WTC11 (cell line): ENCODE measurements at regions not wholly inside any gene's neighbourhood (a gene's known extent, or its start where the extent isn't known, plus 50 kb on each side); places are given as distances from the start of the nearest gene placed in this dataset.

Experiments
- ATF2 ChIP-seq: sonication (generic); formaldehyde crosslinking; IDR thresholded peaks from 2 replicates; pipeline ENCODE4 v1.8.1; 2022; ENCODE audit warnings: low read depth, missing genetic modification reagents, borderline replicate concordance
- CTCF ChIP-seq: fragments of 200-600 bp; IDR thresholded peaks from 2 replicates; pipeline ENCODE4 v1.8.0; 2022; ENCODE audit warnings: antibody characterized with exemption
- E2F4 ChIP-seq: sonication (generic); formaldehyde crosslinking; IDR thresholded peaks from 2 replicates; pipeline ENCODE4 v1.8.1; 2022; ENCODE audit warnings: low read depth, mild to moderate bottlenecking, moderate library complexity, missing genetic modification reagents, borderline replicate concordance
- ETV6 ChIP-seq: sonication (generic); formaldehyde crosslinking; IDR thresholded peaks from 2 replicates; pipeline ENCODE4 v1.8.1; 2022; ENCODE audit warnings: mild to moderate bottlenecking, missing genetic modification reagents
- KAT7 ChIP-seq: sonication (generic); formaldehyde crosslinking; IDR thresholded peaks from 2 replicates; pipeline ENCODE4 v1.8.1; 2023; ENCODE audit warnings: missing genetic modification reagents, mild to moderate bottlenecking, borderline replicate concordance
- NR3C1 ChIP-seq: sonication (generic); formaldehyde crosslinking; conservative IDR thresholded peaks from 2 replicates; pipeline ENCODE4 v1.8.1; 2023; ENCODE audit warnings: low read depth, mild to moderate bottlenecking, missing genetic modification reagents
- SMAD4 ChIP-seq: sonication (generic); formaldehyde crosslinking; IDR thresholded peaks from 2 replicates; pipeline ENCODE4 v1.8.0; 2022; ENCODE audit warnings: mild to moderate bottlenecking, missing genetic modification reagents
- ZNF138 ChIP-seq: sonication (generic); formaldehyde crosslinking; conservative IDR thresholded peaks from 2 replicates; pipeline ENCODE4 v1.8.1; 2022; ENCODE audit warnings: mild to moderate bottlenecking, moderate library complexity, missing genetic modification reagents
- ZNF512 ChIP-seq: sonication (generic); formaldehyde crosslinking; IDR thresholded peaks from 2 replicates; pipeline ENCODE4 v1.8.1; 2022; ENCODE audit warnings: missing genetic modification reagents, borderline replicate concordance
- TF ChIP-seq, protein P1 (sequence below): sonication (generic); formaldehyde crosslinking; IDR thresholded peaks from 2 replicates; pipeline ENCODE4 v1.8.0; 2022; ENCODE audit warnings: mild to moderate bottlenecking, missing genetic modification reagents
- TF ChIP-seq, protein P2 (sequence below): sonication (generic); formaldehyde crosslinking; conservative IDR thresholded peaks from 2 replicates; pipeline ENCODE4 v1.8.1; 2022; ENCODE audit warnings: mild to moderate bottlenecking, missing genetic modification reagents

DNA sequence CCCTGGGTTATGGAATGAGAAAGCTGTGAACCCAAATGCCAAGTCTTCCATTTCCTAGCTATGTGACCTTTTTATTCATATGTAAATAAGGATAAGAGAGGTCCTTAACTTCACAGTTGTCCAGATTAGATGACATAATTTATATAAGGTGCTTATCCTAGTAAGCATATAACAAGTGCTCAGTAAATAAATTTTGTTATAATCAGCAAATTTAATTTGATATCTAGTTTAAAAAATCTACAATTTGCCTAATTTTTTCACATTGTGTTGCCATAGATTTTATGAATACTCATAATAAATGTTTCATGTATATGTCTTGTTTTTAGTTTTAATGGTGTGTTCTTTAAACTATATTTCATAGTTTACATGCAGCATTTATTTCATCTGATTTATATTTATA lies 130.4 kb upstream of the SPRY1 start:
- no peak for TF ChIP-seq CTCF
- no peak for TF ChIP-seq ATF2 (CRISPR knock-in tag)
- TF ChIP-seq SMAD4 (CRISPR knock-in tag) = no peak
- TF ChIP-seq ZNF138 (CRISPR knock-in tag) = no peak
- no peak for TF ChIP-seq KAT7
- TF ChIP-seq ZNF512 (CRISPR knock-in tag) = no peak
- TF ChIP-seq E2F4 = no peak
- TF ChIP-seq ETV6 (CRISPR knock-in tag) = no peak
- TF ChIP-seq, protein P1, sequence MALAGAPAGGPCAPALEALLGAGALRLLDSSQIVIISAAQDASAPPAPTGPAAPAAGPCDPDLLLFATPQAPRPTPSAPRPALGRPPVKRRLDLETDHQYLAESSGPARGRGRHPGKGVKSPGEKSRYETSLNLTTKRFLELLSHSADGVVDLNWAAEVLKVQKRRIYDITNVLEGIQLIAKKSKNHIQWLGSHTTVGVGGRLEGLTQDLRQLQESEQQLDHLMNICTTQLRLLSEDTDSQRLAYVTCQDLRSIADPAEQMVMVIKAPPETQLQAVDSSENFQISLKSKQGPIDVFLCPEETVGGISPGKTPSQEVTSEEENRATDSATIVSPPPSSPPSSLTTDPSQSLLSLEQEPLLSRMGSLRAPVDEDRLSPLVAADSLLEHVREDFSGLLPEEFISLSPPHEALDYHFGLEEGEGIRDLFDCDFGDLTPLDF (CRISPR knock-in tag) = no peak
- no peak for TF ChIP-seq NR3C1 (CRISPR knock-in tag)
- TF ChIP-seq, protein P2, sequence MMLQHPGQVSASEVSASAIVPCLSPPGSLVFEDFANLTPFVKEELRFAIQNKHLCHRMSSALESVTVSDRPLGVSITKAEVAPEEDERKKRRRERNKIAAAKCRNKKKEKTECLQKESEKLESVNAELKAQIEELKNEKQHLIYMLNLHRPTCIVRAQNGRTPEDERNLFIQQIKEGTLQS (CRISPR knock-in tag) = no peak
